HEK293 (cell line): ENCODE measurements at regions not wholly inside any gene's neighbourhood (a gene's known extent, or its start where the extent isn't known, plus 50 kb on each side); places are given as distances from the start of the nearest gene placed in this dataset.

ENCODE experiments used
- CTCF ChIA-PET: fragments of 350-600 bp; formaldehyde crosslinking; extraction: SDS; loops from one replicate; lab custom pipeline; 2021; ENCODE audit warnings: antibody characterized with exemption; lab: Yijun Ruan, JAX
- POLR2A ChIA-PET: fragments of 300-600 bp; formaldehyde crosslinking; extraction: SDS; loops from one replicate; lab custom pipeline; 2020; ENCODE audit warnings: antibody characterized with exemption, inconsistent platforms; lab: Yijun Ruan, JAX
- H3K27ac ChIP-seq: fragments of 200-500 bp; sonication (Bioruptor generic); 2 replicates; pipeline ENCODE4 v1.5.1; 2014; ENCODE audit warnings: low read depth, low read length, control low read depth, inconsistent platforms; ENCODE audit errors: extremely low read depth
- H3K36me3 ChIP-seq, 2 experiments: fragments of 200-500 bp in 1 of 2; sonication (Bioruptor generic) in 1 of 2; 1 replicate in 1 of 2; 2 replicates in 1 of 2; pipeline ENCODE4 v1.5.1; 2014 to 2017; ENCODE audit warnings: inconsistent platforms in 2 of 2, low read length in 2 of 2; ENCODE audit not compliant: control insufficient read depth in 2 of 2, insufficient read depth in 1 of 2
- H3K4me1 ChIP-seq: fragments of 200-500 bp; sonication (Bioruptor generic); 2 replicates; pipeline ENCODE4 v1.5.1; 2014; ENCODE audit warnings: mild to moderate bottlenecking, low read length, inconsistent platforms; ENCODE audit not compliant: control insufficient read depth, insufficient read depth
- H3K4me3 ChIP-seq: 2 replicates; pipeline ENCODE4 v1.5.1; 2011; ENCODE audit warnings: low read depth, mild to moderate bottlenecking, control low read depth, low read length, moderate library complexity
- H3K9me3 ChIP-seq: fragments of 200-500 bp; sonication (Bioruptor generic); 2 replicates; pipeline ENCODE4 v1.5.1; 2014; ENCODE audit warnings: low read depth, low read length, inconsistent platforms; ENCODE audit not compliant: control insufficient read depth, insufficient read depth
- AEBP2 ChIP-seq: fragments of 450-650 bp; formaldehyde crosslinking; IDR thresholded peaks from 2 replicates; pipeline ENCODE4 v1.5.1; 2016; ENCODE audit warnings: missing biosample characterization, missing genetic modification characterization, borderline replicate concordance
- BCL11A ChIP-seq: fragments of 450-650 bp; formaldehyde crosslinking; IDR thresholded peaks from 2 replicates; pipeline ENCODE4 v1.5.1; 2016; ENCODE audit warnings: low read depth, missing biosample characterization, missing genetic modification characterization
- HOXA7 ChIP-seq: sonication (generic); formaldehyde crosslinking; IDR thresholded peaks from 2 replicates; pipeline ENCODE4 v1.8.1; 2022; ENCODE audit warnings: missing genetic modification reagents, borderline replicate concordance
- KLF16 ChIP-seq: fragments of 450-650 bp; formaldehyde crosslinking; IDR thresholded peaks from 2 replicates; pipeline ENCODE4 v1.5.1; 2017; ENCODE audit warnings: missing biosample characterization, missing genetic modification characterization
- KLF8 ChIP-seq: fragments of 450-650 bp; formaldehyde crosslinking; IDR thresholded peaks from 2 replicates; pipeline ENCODE4 v1.5.1; 2016; ENCODE audit warnings: missing biosample characterization, missing genetic modification characterization
- KLF9 ChIP-seq: fragments of 450-650 bp; formaldehyde crosslinking; IDR thresholded peaks from 2 replicates; pipeline ENCODE4 v1.5.1; 2016; ENCODE audit warnings: missing biosample characterization, missing genetic modification characterization, low read depth
- MEIS1 ChIP-seq: sonication (generic); formaldehyde crosslinking; IDR thresholded peaks from 2 replicates; pipeline ENCODE4 v1.8.1; 2022; ENCODE audit warnings: missing genetic modification reagents, mild to moderate bottlenecking, borderline replicate concordance
- OSR2 ChIP-seq: fragments of 450-650 bp; formaldehyde crosslinking; IDR thresholded peaks from 2 replicates; pipeline ENCODE4 v1.5.1; 2016; ENCODE audit warnings: missing biosample characterization, missing genetic modification characterization
- ZBTB20 ChIP-seq: fragments of 450-650 bp; formaldehyde crosslinking; IDR thresholded peaks from 2 replicates; pipeline ENCODE4 v1.5.1; 2016; ENCODE audit warnings: missing biosample characterization, missing genetic modification characterization
- ZNF146 ChIP-seq: fragments of 450-650 bp; formaldehyde crosslinking; IDR thresholded peaks from 2 replicates; pipeline ENCODE4 v1.5.1; 2016; ENCODE audit warnings: missing biosample characterization, missing genetic modification characterization
- ZNF211 ChIP-seq: fragments of 450-650 bp; formaldehyde crosslinking; IDR thresholded peaks from 2 replicates; pipeline ENCODE4 v1.5.1; 2016; ENCODE audit warnings: low read depth, missing biosample characterization, missing genetic modification characterization
- ZNF24 ChIP-seq: fragments of 450-650 bp; formaldehyde crosslinking; IDR thresholded peaks from 2 replicates; pipeline ENCODE4 v1.5.1; 2016; ENCODE audit warnings: missing biosample characterization, missing genetic modification characterization
- ZNF274 ChIP-seq, 2 experiments: fragments of 200-500 bp in 1 of 2; fragments of 450-650 bp in 1 of 2; sonication (Bioruptor generic) in 1 of 2; formaldehyde crosslinking in 1 of 2; IDR thresholded peaks; 2 replicates each; pipeline versions ENCODE4 v1.5.1 to v1.6.1; 2014 to 2016; ENCODE audit warnings: borderline replicate concordance in 1 of 2, inconsistent platforms in 1 of 2, low read length in 1 of 2, missing biosample characterization in 1 of 2, missing genetic modification characterization in 1 of 2
- ZNF302 ChIP-seq: fragments of 450-650 bp; formaldehyde crosslinking; IDR thresholded peaks from 2 replicates; pipeline ENCODE4 v1.5.1; 2016; ENCODE audit warnings: missing biosample characterization, missing genetic modification characterization, low read depth
- ZNF350 ChIP-seq: fragments of 450-650 bp; formaldehyde crosslinking; IDR thresholded peaks from 2 replicates; pipeline ENCODE4 v1.5.0; 2017; ENCODE audit warnings: missing biosample characterization, mild to moderate bottlenecking, missing genetic modification characterization
- ZNF416 ChIP-seq: fragments of 450-650 bp; formaldehyde crosslinking; IDR thresholded peaks from 2 replicates; pipeline ENCODE4 v1.5.1; 2016; ENCODE audit warnings: missing biosample characterization, missing genetic modification characterization
- ZNF426 ChIP-seq: fragments of 450-650 bp; formaldehyde crosslinking; IDR thresholded peaks from 2 replicates; pipeline ENCODE4 v1.5.1; 2017; ENCODE audit warnings: missing biosample characterization, missing genetic modification characterization, mild to moderate bottlenecking, inconsistent platforms, moderate library complexity
- ZNF510 ChIP-seq: fragments of 450-650 bp; formaldehyde crosslinking; IDR thresholded peaks from 2 replicates; pipeline ENCODE4 v1.5.1; 2018; ENCODE audit warnings: mild to moderate bottlenecking, missing genetic modification characterization, missing biosample characterization; ENCODE audit not compliant: insufficient replicate concordance
- ZNF561 ChIP-seq: fragments of 450-650 bp; IDR thresholded peaks from 2 replicates; pipeline ENCODE4 v1.5.1; 2018; ENCODE audit warnings: missing biosample characterization, missing genetic modification characterization, borderline replicate concordance
- ZNF610 ChIP-seq: fragments of 450-650 bp; formaldehyde crosslinking; IDR thresholded peaks from 2 replicates; pipeline ENCODE4 v1.5.1; 2016; ENCODE audit warnings: missing biosample characterization, missing genetic modification characterization, borderline replicate concordance
- ZNF626 ChIP-seq: fragments of 450-650 bp; sonication (Bioruptor Pico); formaldehyde crosslinking; IDR thresholded peaks from 2 replicates; pipeline ENCODE4 v1.5.1; 2018; ENCODE audit warnings: missing biosample characterization, missing genetic modification characterization, inconsistent platforms
- ZNF629 ChIP-seq: fragments of 450-650 bp; formaldehyde crosslinking; IDR thresholded peaks from 2 replicates; pipeline ENCODE4 v1.5.1; 2017; ENCODE audit warnings: missing biosample characterization, missing genetic modification characterization
- ZNF76 ChIP-seq: fragments of 450-650 bp; formaldehyde crosslinking; IDR thresholded peaks from 2 replicates; pipeline ENCODE4; 2016; ENCODE audit warnings: low read depth, missing biosample characterization, missing genetic modification characterization, borderline replicate concordance
- ZNF791 ChIP-seq: fragments of 450-650 bp; formaldehyde crosslinking; IDR thresholded peaks from 2 replicates; pipeline ENCODE4 v1.5.1; 2016; ENCODE audit warnings: missing biosample characterization, missing genetic modification characterization
- ZXDB ChIP-seq: fragments of 450-650 bp; formaldehyde crosslinking; IDR thresholded peaks from 2 replicates; pipeline ENCODE4 v1.5.1; 2016; ENCODE audit warnings: missing biosample characterization, missing genetic modification characterization

- TF ChIP-seq AEBP2 (tag by site-specific recombination): no peak
- TF ChIP-seq ZXDB (tag by site-specific recombination): no peak
- TF ChIP-seq KLF8 (tag by site-specific recombination): no peak
- Histone ChIP-seq H3K9me3 (no peaks in the 10 kb centered on the region), H3K27ac (no peak overlapping the region), H3K36me3 (no peaks in the 10 kb centered on the region), H3K4me1 (no peaks in the 10 kb centered on the region), H3K4me3 (no peak overlapping the region)
- ChIA-PET POLR2A (no interaction called here), CTCF (no interaction called here)
These were observed 356.0 kb upstream of the LMCD1 start for GRCh38 chr3:8145661-8146060.

GRCh38 chr3:8147711-8148110 is 353.9 kb upstream of the LMCD1 start:
- CTCF ChIA-PET: interaction anchor here (1.3 kb wide), 1 partner anchor 92 kb away, joined by 5 read pairs; no protein-coding TSS in a partner anchor
- no peak overlapping the region for H3K27ac ChIP-seq
- H3K4me3 ChIP-seq: no peak overlapping the region
- no peaks in the 10 kb centered on the region for H3K4me1 ChIP-seq
- POLR2A ChIA-PET: no interaction called here
- H3K36me3 ChIP-seq: no peaks in the 10 kb centered on the region
- TF ChIP-seq ZNF610: no peak
- TF ChIP-seq BCL11A (tag by site-specific recombination): no peak
- no peak for TF ChIP-seq ZBTB20 (tag by site-specific recombination)
- no peak for TF ChIP-seq KLF16 (tag by site-specific recombination)
- TF ChIP-seq ZNF629 (tag by site-specific recombination): no peak
- no peak for TF ChIP-seq ZNF76
- TF ChIP-seq ZNF791 (tag by site-specific recombination): no peak
- TF ChIP-seq ZNF350 (tag by site-specific recombination): no peak
- TF ChIP-seq ZNF211 (tag by site-specific recombination): no peak
- no peak for TF ChIP-seq ZNF24 (tag by site-specific recombination)
- no peak for TF ChIP-seq KLF9
- TF ChIP-seq OSR2 (tag by site-specific recombination): no peak
- TF ChIP-seq, all 188 proteins: peak for 0
- H3K9me3 ChIP-seq: no peaks in the 10 kb centered on the region

- no peak overlapping the region for H3K27ac ChIP-seq
- ChIA-PET POLR2A (no interaction called here), CTCF (interaction anchor here (0.6 kb wide), 1 partner anchor 171 kb away, joined by 5 read pairs; no protein-coding TSS in a partner anchor)
- H3K36me3 ChIP-seq: no peaks in the 10 kb centered on the region
- no peak for TF ChIP-seq ZNF561 (tag by site-specific recombination)
- TF ChIP-seq KLF8 (tag by site-specific recombination): no peak
- no peak for TF ChIP-seq MEIS1 (CRISPR knock-in tag)
- no peak for TF ChIP-seq ZNF791 (tag by site-specific recombination)
- no peak for TF ChIP-seq ZNF146 (tag by site-specific recombination)
- TF ChIP-seq ZNF510: no peak
- TF ChIP-seq ZNF274 (IDR thresholded peaks at IDR 0.05; ENCODE audit: low read length): no peak
- TF ChIP-seq ZNF274 (tag by site-specific recombination; IDR thresholded peaks at IDR 0.05; ENCODE audit: borderline replicate concordance): no peak
- no peak for TF ChIP-seq HOXA7 (CRISPR knock-in tag)
- TF ChIP-seq KLF9: no peak
- TF ChIP-seq ZNF416: no peak
- no peak for TF ChIP-seq ZNF610
- TF ChIP-seq ZNF426: no peak
- no peak for TF ChIP-seq KLF16 (tag by site-specific recombination)
- TF ChIP-seq ZNF302: no peak
- no peak for TF ChIP-seq ZNF626 (tag by site-specific recombination)
- H3K9me3 ChIP-seq: no peaks in the 10 kb centered on the region
- H3K4me3 ChIP-seq: no peak overlapping the region
- no peaks in the 10 kb centered on the region for H3K4me1 ChIP-seq
These were observed 348.7 kb upstream of the LMCD1 start for GRCh38 chr3:8152821-8153418.
